Left renal pelvis (tissue), 4 donors: ENCODE measurements at regions not wholly inside any gene's neighbourhood (a gene's known extent, or its start where the extent isn't known, plus 50 kb on each side); places are given as distances from the start of the nearest gene placed in this dataset.

Experiments used
- DNase-seq, 4 donors: peaks; one replicate each; pipeline ENCODE4 v3.0.0-alpha.2; 2013; ENCODE audit warnings: low read depth in 4 of 4, low spot score in 3 of 4

DNA sequence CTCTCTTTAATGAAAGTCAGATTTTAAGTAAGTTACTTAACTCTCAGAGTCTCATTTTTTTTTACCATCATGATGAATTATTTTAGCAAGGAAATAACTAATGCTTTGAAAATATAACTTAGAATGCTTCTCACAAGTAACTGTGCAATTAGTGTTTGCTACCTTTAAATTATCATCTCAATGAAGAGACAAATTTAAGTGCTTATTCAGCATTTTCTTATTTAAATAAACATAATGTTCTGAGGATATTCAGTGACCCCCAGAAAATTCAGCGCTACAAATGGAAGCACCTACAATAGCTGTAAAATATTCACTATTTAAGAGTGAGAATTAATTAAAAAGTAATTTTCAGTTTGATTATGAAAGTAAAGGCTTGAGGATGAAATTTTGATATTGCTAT, 527.2 kb downstream of the SLITRK1 start:
- no peak for DNase-seq

DNA sequence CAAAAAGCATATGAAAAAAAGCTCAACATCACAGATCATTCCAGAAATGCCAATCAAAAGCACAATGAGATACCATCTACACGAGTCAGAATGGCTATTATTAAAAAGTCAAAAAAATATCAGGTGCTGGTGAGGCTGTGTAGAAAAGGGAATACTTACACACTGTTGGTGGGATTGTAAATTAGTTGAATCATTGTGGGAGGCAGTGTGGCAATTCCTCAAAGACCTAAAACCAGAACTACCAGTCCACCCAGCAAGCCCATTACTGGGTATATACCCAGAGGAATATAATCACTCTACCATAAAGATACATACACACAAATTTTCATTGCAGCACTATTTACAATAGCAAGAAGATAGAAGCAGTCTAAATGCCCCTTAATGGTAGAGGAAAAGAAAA, 529.9 kb downstream of the SLITRK1 start:
- DNase-seq, result no peak

DNA sequence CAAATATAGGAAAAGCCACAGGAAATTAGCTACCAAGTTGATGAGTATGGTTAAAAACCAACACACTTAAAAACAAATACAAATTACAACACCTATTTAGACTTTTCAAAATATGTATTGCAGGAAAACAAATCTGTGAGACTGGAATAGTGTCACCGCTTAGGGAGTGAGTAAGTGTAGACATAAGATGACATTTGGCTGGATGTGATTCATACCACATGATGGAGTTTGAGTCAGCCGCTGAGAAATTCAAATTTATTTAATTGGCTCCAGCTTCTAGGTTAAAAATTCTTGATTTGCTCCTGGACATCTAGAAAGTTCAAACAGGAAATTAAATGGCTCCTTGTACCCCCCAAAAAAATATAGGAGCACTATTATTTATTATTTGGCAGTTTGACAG, 531.7 kb downstream of the SLITRK1 start:
- DNase-seq, result no peak

DNA sequence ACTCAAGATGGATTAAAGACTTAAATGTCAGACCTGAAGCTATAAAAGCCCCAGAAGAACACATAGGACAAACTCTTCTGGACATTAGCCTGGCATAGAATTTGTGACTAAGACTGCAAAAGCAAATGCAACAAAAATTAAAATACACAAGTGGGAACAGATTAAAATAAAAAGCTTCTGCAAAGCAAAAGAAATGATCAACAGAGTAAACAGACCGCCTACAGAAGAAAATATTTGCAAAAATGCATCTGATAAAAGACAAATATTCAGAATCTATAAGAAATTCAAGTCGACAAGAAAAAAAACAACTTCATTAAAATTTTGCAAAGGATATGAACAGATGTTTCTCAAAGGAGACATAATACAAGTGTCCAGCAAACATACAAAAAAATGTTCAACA, 537.8 kb downstream of the SLITRK1 start:
- DNase-seq, result no peak

DNA sequence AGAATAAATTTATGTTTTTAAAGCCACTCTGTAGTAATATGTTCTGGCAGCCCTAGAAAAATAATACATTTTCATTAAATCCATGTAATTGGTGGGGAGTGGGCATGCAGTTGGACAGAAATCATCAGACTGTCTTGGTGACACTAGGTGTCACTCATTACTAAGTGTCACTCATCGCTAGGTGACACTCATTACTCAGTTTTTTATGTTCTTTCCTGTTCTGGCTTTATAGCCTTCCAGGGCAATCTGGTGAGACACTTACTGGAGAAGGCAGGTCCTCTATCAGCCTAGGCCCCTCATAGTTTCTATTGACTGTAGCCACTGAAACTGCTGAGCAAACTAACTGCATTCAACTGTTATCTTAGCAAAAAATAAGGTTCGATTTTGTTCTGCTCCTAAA, 542.1 kb downstream of the SLITRK1 start:
- no peak for DNase-seq

DNA sequence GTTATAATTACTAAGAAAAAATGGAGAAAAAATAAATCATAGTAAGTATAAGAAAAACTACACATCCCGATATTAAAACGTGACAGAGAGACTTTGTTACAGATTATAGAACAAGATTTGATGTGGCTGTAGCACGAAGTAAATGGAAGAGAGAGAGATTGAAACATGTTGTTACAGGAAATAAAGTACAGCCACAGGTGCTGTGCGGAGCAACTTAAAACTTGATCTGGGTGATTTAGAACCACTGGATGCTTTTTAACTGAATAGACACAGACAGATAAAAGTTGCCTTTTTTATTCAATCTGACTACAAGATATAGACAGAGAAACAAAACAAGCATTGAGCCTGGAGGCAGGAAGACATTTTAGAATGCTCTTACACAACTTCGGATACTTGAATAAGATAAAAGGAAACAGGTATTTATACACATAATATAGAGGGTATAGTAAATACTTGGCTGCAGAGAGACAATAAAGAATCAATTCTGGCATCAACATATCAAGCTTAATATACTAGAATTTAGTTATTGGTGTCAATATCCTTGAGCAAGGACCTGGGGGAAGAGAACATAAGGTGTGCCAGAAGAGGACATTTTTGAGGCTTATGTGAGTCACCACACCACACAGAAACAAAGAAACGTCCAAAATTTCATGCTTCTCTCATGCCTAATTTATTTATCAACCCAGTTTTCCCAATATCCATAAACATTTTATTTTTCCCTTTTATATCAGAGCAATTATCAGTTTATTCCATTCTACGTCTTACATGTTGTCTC, 548.5 kb downstream of the SLITRK1 start:
- DNase-seq, result no peak

DNA sequence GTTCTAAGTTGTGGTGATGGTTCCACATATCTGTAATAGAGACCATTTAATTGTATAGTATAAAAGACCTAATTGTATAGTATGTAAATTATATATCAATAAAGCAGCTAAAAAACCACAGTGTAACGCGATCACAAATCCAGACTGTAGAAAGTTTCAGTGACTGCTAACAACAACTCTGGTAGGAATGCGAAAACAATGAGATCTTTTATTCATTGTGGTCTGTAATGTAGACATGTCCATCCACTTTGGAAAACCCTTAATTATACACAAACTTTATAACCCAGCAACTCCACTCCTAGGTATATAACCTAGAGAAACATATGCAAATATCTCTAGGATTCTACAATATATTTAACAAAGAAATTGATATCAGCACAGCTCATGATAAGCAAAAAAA, 549.5 kb downstream of the SLITRK1 start:
- DNase-seq, result no peak

DNA sequence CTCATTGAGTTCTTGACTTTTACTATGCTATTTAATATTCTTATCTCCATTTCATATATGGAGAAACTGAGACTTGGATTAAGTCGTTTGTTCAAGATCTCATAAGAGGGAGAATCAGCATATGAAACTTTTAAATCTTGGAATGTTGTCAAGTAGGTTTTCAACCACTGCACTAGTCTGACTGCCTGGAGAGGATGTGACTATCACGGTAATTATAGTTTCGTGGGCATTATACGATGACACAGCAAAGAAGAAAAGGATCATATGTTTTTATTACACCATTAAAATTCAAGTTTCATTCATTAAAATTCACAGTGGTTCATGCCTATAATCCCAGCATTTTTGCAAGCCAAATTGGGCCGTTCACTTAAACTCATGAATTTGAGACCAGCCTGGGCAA, 555.2 kb downstream of the SLITRK1 start:
- no peak for DNase-seq

DNA sequence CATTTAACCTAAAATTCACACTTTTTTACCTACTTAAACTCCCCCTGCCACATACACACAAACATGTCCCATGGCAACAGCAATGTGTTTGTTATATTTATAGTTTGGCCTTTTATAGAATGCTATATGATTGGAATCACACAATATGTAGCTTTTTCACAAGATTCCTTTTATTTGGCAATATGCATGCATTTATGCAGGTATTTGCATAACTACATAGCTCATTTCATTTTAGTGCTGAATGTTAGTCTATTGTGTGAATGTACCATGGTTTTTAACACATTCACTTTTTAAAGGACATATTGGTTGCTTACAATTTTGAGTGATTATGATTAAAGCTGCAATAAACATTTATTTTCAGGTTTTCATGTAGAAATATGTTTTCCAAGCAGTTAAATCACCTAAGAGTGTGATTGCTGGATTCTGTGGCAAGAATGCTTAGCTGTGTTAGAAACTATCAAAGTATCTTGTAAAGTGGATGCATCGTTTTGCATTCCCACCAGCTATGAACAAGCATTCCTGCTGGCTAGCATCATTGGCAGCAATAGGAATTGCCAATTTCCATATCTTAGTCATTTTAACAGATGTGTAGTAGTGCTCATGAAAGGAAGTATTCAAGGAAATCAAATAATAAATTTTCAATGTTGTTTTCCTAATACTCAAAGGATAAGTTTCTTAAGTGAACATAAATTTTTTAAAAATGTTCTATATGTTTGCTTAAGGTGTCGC, 557.0 kb downstream of the SLITRK1 start:
- no peak for DNase-seq

DNA sequence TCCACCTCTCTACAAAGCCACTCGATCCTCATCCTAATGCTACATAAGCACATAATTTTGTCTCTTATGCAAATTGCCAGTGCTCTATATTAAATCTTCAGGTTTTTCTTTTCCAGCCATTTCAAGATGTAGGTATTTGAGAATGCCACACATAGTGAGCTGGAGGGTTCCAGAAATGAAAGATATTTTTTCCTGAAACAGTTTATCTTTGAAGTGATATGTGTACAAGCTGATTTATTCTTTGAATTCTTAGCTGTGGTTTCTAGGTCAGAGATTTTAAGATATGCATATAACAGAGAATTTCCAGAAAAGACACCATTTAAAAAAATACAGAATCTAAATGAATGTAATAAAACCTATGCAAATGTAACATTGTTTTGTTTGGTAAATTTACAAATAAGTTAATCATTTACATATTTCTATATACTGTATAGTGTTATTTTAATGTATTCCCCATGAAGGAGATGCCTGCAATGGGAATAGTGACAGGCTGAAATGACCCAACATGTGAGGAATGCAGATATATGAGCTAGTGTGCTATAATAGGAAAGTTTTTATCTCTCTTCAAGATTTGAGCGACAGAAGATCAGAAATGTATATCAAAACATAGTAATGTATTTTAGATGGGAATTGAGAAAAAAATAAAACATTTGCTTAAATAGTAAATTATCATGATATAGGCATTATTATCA, 570.2 kb downstream of the SLITRK1 start:
- DNase-seq, result no peak

DNA sequence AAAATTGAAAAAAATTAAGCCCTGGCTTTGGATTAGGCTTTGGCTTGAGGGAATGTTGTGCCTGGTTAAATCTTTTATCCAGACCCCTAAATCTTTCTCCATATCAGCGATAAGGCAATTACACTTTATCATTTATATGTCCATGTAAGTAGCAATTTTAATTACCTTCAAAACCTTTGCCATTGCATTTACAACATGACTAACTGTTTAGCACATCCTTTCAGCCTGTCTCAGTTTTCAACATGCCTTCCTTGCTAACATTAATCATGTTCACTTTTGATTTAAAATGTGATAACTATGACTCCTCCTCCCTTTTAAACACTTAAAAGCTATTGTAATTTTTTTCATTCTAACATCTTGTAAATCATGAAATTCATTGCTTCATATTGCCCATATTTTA, 583.7 kb downstream of the SLITRK1 start:
- DNase-seq, result no peak

DNA sequence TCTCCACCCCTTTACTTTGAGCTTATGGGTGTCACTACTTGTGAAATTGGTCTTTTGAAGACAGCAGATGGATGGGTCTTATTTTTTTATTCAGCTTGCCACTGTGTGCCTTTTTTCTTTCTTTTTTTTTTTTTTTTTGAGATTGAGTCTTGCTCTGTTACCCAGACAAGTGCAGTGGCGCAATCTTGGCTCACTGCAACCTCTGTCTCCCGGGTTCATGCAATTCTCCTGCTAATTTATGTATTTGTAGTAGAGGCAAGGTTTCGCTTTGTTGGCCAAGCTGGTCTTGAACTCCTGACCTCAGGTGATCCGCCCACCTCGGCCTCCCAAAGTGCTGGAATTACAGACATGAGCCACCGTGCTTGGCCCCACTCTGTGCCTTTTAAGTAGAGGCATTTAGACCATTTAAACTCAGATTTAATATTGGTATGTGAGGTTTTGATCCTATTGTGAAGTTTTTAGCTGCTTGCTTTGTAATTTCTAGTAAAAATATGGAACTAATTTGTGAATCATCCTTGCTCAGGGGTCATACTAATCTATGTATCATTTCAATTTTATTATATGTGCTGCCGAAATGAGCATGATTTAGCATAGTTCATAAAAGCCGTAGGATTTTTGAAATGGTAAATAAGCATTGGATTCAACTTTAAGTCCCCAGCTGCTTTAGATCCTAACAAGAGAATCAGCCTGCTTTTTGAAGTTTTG, 584.5 kb downstream of the SLITRK1 start:
- DNase-seq, result no peak

DNA sequence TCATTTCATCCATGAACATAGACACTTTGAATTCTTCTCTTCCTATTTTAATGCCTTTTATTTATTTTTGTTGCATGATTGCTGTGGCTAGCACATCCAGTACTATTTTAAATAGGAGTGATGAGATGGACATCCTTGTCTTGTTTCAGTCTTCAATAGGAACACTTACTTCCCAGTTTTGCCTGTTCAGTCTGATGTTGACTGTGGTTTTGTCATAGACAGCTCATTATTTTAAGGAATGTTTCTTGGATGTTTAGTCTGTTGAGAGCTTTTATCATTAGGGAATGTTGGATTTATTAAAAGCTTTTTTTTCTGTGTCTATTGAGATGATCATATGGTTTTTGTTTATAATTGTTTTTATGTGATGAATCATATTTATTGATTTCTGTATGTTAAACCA, 586.6 kb downstream of the SLITRK1 start:
- DNase-seq, result no peak

DNA sequence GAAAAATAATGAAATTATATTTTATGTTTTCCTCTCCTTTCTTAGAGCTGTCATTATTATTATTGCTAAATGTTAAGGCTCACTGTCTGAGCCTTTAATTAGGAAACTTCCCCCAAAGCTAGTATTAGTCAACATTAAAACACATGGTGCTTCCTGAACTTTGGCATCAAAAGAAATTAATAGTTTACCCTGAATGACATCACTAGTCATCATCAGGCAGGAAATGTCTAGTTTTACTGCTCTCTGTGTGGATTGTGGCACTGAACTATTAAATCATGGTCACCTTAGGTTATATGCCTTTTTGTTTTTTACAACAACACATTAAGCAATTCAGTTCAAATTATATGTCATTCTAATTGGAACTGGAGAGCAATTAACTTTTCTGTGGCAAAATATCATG, 595.5 kb downstream of the SLITRK1 start:
- DNase-seq, result no peak

DNA sequence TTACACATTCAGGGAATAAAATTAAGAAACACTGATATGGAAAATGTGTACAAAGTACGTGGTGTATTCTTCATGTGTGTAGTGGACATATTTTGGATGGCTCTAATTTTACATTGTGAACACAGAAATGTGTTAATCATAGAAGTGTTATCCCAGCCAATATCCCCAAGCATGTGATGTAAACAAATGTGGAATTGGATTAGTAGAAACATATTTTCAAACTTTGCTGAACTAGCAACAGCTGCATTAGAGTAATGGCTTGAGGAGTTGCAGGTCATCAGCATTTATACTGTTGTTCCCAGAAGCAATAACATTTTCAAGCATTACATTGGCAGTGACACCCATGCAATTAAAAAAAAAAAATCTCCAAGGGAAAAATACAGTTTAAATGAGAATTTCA, 600.6 kb downstream of the SLITRK1 start:
- DNase-seq, result no peak

DNA sequence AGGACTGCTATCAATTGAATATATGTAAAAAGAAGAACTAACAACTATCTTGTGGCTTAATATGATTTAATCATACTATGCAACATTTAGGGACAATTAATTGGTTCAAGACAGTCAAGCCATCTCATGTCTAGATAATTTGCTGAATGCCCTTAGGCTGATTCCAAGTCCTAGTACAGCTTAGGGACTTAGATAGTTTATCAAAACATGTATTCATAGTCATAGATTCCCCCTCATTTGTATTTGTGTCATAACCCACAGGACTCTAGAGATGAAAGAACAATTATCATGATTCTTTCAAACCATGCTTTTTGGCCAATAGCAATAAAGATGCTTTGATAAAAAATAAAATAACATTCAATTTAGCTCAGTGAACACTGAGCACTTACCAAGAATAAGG, 607.6 kb downstream of the SLITRK1 start:
- no peak for DNase-seq

DNA sequence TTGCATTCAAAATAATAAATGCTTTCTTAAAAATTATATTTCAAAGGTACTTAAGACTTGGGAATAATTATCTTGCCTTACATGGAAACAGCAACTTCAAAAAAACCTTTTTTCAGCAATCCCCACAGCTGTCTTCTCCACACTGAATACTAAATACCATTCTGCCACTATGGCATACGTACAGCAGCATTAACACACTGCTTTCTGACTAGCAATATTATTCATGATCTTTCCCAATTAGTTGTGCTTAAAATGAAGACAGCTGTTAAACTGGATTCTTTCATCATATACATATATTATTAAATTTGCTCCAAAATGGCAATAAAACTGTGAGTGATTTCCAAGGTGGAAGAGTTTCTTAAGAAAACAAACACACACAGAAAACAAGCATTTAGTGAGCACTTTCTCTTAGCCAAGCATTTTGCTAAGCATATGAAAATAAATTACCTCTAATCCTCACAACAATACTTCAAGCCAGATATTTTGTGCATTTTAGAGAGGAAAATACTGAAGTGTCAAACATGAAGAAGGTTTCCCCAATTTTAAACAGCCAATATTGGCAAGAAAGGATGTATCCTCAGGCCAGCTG, 609.5 kb downstream of the SLITRK1 start:
- DNase-seq, result no peak

DNA sequence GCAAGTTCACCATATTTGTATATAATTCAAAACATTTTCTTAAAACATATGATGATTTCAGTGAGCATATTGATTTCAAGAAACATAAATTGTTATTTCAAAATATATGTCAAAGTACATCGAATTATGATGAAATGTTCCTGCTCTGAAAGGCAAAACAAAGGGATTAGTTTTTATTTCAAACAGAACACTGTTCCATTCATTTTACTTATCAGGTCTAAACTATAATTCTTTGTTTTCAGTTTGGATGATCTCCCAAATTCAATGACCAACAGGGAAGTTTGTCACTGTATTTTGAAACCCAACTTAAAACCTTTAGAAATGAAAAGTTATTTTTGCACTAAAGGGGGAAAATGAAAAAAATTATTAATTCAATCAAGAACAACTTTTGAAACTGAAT, 610.2 kb downstream of the SLITRK1 start:
- DNase-seq, result no peak

DNA sequence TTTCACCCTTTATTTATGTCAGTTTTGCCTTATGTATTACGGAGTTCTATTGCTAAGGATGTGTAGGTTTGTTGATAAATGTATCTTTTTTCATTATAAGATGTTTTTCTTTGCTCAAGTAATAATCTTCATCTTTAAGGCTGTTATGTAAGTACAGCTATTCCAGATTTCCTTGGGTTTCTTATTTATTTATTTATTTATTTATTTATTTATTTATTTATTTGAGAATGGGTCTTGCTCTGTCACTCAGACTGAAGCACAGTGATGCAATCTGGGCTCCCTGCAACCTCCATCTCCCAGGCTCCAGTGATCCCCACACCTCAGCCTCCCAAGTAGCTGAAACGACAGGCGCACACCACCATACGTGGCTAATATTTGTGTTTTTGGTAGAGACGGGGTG, 617.0 kb downstream of the SLITRK1 start:
- no peak for DNase-seq

DNA sequence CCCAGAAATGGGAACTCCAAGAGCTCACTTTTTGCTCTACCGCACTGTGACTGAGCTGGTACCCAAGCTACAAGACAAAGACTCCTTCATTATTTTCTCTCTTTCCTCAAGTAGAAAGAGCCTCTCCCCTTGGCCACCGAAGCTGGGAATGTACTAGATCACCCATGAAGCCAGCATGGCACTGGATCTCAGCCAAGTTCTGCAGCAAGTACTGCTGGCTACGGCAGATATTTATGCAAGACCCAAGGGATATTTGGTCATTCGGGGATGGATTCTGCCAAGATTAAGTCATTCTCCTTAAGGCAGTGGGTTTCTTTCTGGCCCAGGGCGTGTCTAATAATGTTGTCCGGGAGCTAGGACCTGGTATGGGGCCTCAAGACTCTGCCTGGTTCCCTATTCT, 633.5 kb downstream of the SLITRK1 start:
- DNase-seq, result no peak

DNA sequence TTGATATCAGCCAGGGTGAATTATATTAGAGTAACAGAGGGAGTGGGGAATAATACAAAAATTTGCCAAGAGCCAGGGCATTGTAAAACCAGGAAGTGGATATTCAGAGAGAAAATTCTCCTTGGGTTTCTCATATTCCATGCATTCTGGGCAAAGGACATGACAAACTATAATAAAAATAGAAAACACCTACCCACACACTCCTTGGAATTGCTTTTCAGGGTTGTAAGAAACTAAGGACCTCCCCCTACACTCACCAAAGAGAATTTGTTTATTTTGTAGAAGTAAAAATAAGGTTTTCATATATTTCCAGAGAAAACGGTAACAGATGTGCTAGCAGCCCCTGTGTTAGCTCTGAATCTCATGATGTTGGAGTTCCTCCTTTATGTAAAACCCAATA, 649.6 kb downstream of the SLITRK1 start:
- DNase-seq, result no peak
